GM19452 (cell line): ENCODE measurements at regions not wholly inside any gene's neighbourhood (a gene's known extent, or its start where the extent isn't known, plus 50 kb on each side); places are given as distances from the start of the nearest gene placed in this dataset.

ENCODE experiments used
- ATAC-seq: cut with Tn5 transposase; IDR thresholded peaks from one replicate; pipeline ENCODE4 v1.9.1; 2021; ENCODE audit not compliant: unreplicated experiment

- no peak for ATAC-seq
These were observed 293.0 kb upstream of the PLXNA2 start for GRCh38 chr1:208537198-208537597.

- no peak for ATAC-seq
These were observed 293.9 kb upstream of the PLXNA2 start for GRCh38 chr1:208538078-208538477.

- no peak for ATAC-seq
These were observed 294.4 kb upstream of the PLXNA2 start for GRCh38 chr1:208538587-208538986.

GRCh38 chr1:208540724-208541123, 296.5 kb upstream of the PLXNA2 start:
- ATAC-seq, result no peak

- ATAC-seq, result no peak
These were observed 297.2 kb upstream of the PLXNA2 start for GRCh38 chr1:208541225-208541855.

GRCh38 chr1:208542309-208542708, 298.1 kb upstream of the PLXNA2 start:
- no peak for ATAC-seq

- no peak for ATAC-seq
These were observed 299.9 kb upstream of the PLXNA2 start for GRCh38 chr1:208544053-208544452.

- no peak for ATAC-seq
These were observed 300.6 kb upstream of the PLXNA2 start for GRCh38 chr1:208544794-208545193.

- no peak for ATAC-seq
These were observed 306.8 kb upstream of the PLXNA2 start for GRCh38 chr1:208551024-208551423.

- no peak for ATAC-seq
These were observed 307.6 kb upstream of the PLXNA2 start for GRCh38 chr1:208551633-208552320.

- ATAC-seq, result no peak
These were observed 308.7 kb upstream of the PLXNA2 start for GRCh38 chr1:208552928-208553327.

GRCh38 chr1:208556461-208556860, 312.3 kb upstream of the PLXNA2 start:
- no peak for ATAC-seq

GRCh38 chr1:208557046-208557722, 313.0 kb upstream of the PLXNA2 start:
- ATAC-seq, result no peak

GRCh38 chr1:208557723-208558094, 313.5 kb upstream of the PLXNA2 start:
- no peak for ATAC-seq

GRCh38 chr1:208559597-208560329, 315.6 kb upstream of the PLXNA2 start:
- no peak for ATAC-seq

- no peak for ATAC-seq
These were observed 318.2 kb upstream of the PLXNA2 start for GRCh38 chr1:208562151-208562960.

GRCh38 chr1:208564466-208564865, 320.3 kb upstream of the PLXNA2 start:
- ATAC-seq, result no peak

GRCh38 chr1:208565756-208566440, 321.7 kb upstream of the PLXNA2 start:
- no peak for ATAC-seq

GRCh38 chr1:208569181-208569580, 325.0 kb upstream of the PLXNA2 start:
- ATAC-seq, result no peak

GRCh38 chr1:208570362-208570761, 326.2 kb upstream of the PLXNA2 start:
- ATAC-seq, result no peak
